ENCODE measurements at regions not wholly inside any gene's neighbourhood (a gene's known extent, or its start where the extent isn't known, plus 50 kb on each side); places are given as distances from the start of the nearest gene placed in this dataset.

GRCh38 chr18:11495441-11495840 lies 114.0 kb upstream of the SLC35G4 start:
- intact Hi-C loops (cut with DNase I) = no loop called here
- Histone ChIP-seq H3K9me3 (no peaks in the 10 kb centered on the region), H3K4me1 (ENCODE audit: insufficient read depth) (no peaks in the 10 kb centered on the region), H3K4me3 (no peak overlapping the region), H3K27ac (no peak overlapping the region), H3K27me3 (no peaks in the 10 kb centered on the region), H3K36me3 (no peaks in the 10 kb centered on the region)
- 92 to 94% (median 94%) methylated on average over 6 of the region's 6 CpGs for WGBS, 3 donors
- no peak for DNase-seq
- TF ChIP-seq CTCF (IDR thresholded peaks at IDR 0.05) (no peak), POLR2A (IDR thresholded peaks at IDR 0.05) (no peak), EP300 (IDR thresholded peaks at IDR 0.05) (no peak)

- no peak overlapping the region for H3K27ac ChIP-seq
- TF ChIP-seq CTCF (IDR thresholded peaks at IDR 0.05) (no peak), EP300 (IDR thresholded peaks at IDR 0.05) (no peak), POLR2A (IDR thresholded peaks at IDR 0.05) (no peak)
- intact Hi-C loops (cut with DNase I) = no loop called here
- DNase-seq = no peak
- no peaks in the 10 kb centered on the region for H3K4me1 ChIP-seq (ENCODE audit: insufficient read depth)
- H3K9me3 ChIP-seq = no peaks in the 10 kb centered on the region
- H3K36me3 ChIP-seq = no peaks in the 10 kb centered on the region
- H3K27me3 ChIP-seq = no peaks in the 10 kb centered on the region
- no peak overlapping the region for H3K4me3 ChIP-seq
Measured at GRCh38 chr18:11494107-11494506, 115.3 kb upstream of the SLC35G4 start.

- Histone ChIP-seq H3K27me3 (no peaks in the 10 kb centered on the region), H3K4me1 (ENCODE audit: insufficient read depth) (no peaks in the 10 kb centered on the region), H3K4me3 (no peak overlapping the region), H3K9me3 (no peaks in the 10 kb centered on the region), H3K36me3 (no peaks in the 10 kb centered on the region), H3K27ac (no peak overlapping the region)
- WGBS, 3 donors = 85 to 90% (median 88%) methylated on average over 4 of the region's 4 CpGs
- intact Hi-C loops (cut with DNase I) = no loop called here
- TF ChIP-seq CTCF (IDR thresholded peaks at IDR 0.05) (no peak), EP300 (IDR thresholded peaks at IDR 0.05) (no peak), POLR2A (IDR thresholded peaks at IDR 0.05) (no peak)
- DNase-seq = no peak
Measured at GRCh38 chr18:11489266-11489899, 120.0 kb upstream of the SLC35G4 start.

GRCh38 chr18:11488175-11488574 lies 121.2 kb upstream of the SLC35G4 start:
- no peak for DNase-seq
- H3K4me1 ChIP-seq (ENCODE audit: insufficient read depth) = no peaks in the 10 kb centered on the region
- WGBS, 3 donors = 43 to 56% (median 46%) methylated on average over 3 of the region's 3 CpGs
- intact Hi-C loops (cut with DNase I) = no loop called here
- no peak overlapping the region for H3K4me3 ChIP-seq
- H3K9me3 ChIP-seq = no peaks in the 10 kb centered on the region
- TF ChIP-seq EP300 (IDR thresholded peaks at IDR 0.05) (no peak), POLR2A (IDR thresholded peaks at IDR 0.05) (no peak), CTCF (IDR thresholded peaks at IDR 0.05) (no peak)
- no peak overlapping the region for H3K27ac ChIP-seq
- H3K27me3 ChIP-seq = no peaks in the 10 kb centered on the region
- H3K36me3 ChIP-seq = no peaks in the 10 kb centered on the region

Data from ovary (tissue), 7 donors.